ENCODE measurements at regions not wholly inside any gene's neighbourhood (a gene's known extent, or its start where the extent isn't known, plus 50 kb on each side); places are given as distances from the start of the nearest gene placed in this dataset.

GRCh38 chr10:100621360-100622205 lies 85.8 kb downstream of the HIF1AN start:
- H3K27me3 ChIP-seq (ENCODE audit: control insufficient read depth in 2 of 2, insufficient read depth in 1 of 2, low read length in 1 of 2): peaks cover 38 to 87% of the 10 kb centered on the region in 2 donors
- no peaks in the 10 kb centered on the region for H3K36me3 ChIP-seq (ENCODE audit: control insufficient read depth in 2 of 2, insufficient read depth in 2 of 2, low read length in 1 of 2)
- DNase-seq (ENCODE audit: low read depth in 6 of 9, low spot score in 9 of 9): peak in 6 of 9 donors; percentile 6 to 56 (median 16)
- WGBS: 23% methylated on average over 44 of the region's 44 CpGs
- H3K4me1 ChIP-seq (ENCODE audit: control insufficient read depth in 2 of 2, insufficient read depth in 2 of 2, low read length in 2 of 2): no peaks in the 10 kb centered on the region
- no peaks in the 10 kb centered on the region for H3K9me3 ChIP-seq (ENCODE audit: control insufficient read depth in 2 of 2, insufficient read depth in 1 of 2, low read length in 1 of 2)
- no peak overlapping the region for H3K27ac ChIP-seq (ENCODE audit: low read depth in 1 of 2, low read length in 1 of 2)
- H3K4me3 ChIP-seq (ENCODE audit: low read length in 2 of 2): no peak overlapping the region

- no peak overlapping the region for H3K4me3 ChIP-seq (ENCODE audit: low read length in 2 of 2)
- 77% methylated on average over 7 of the region's 7 CpGs for WGBS
- no peaks in the 10 kb centered on the region for H3K4me1 ChIP-seq (ENCODE audit: control insufficient read depth in 2 of 2, insufficient read depth in 2 of 2, low read length in 2 of 2)
- peaks cover 39 to 82% of the 10 kb centered on the region in 2 donors for H3K27me3 ChIP-seq (ENCODE audit: control insufficient read depth in 2 of 2, insufficient read depth in 1 of 2, low read length in 1 of 2)
- no peaks in the 10 kb centered on the region for H3K36me3 ChIP-seq (ENCODE audit: control insufficient read depth in 2 of 2, insufficient read depth in 2 of 2, low read length in 1 of 2)
- H3K9me3 ChIP-seq (ENCODE audit: control insufficient read depth in 2 of 2, insufficient read depth in 1 of 2, low read length in 1 of 2): no peaks in the 10 kb centered on the region
- DNase-seq (ENCODE audit: low read depth in 6 of 9, low spot score in 9 of 9): no peak
- no peak overlapping the region for H3K27ac ChIP-seq (ENCODE audit: low read depth in 1 of 2, low read length in 1 of 2)
Observed at GRCh38 chr10:100622946-100623345, 87.2 kb downstream of the HIF1AN start.

- Histone ChIP-seq H3K4me3 (ENCODE audit: low read length in 2 of 2) (no peak overlapping the region), H3K27me3 (ENCODE audit: control insufficient read depth in 2 of 2, insufficient read depth in 1 of 2, low read length in 1 of 2) (peaks cover 40 to 79% of the 10 kb centered on the region in 2 donors), H3K36me3 (ENCODE audit: control insufficient read depth in 2 of 2, insufficient read depth in 2 of 2, low read length in 1 of 2) (no peaks in the 10 kb centered on the region), H3K27ac (ENCODE audit: low read depth in 1 of 2, low read length in 1 of 2) (no peak overlapping the region), H3K9me3 (ENCODE audit: control insufficient read depth in 2 of 2, insufficient read depth in 1 of 2, low read length in 1 of 2) (no peaks in the 10 kb centered on the region), H3K4me1 (ENCODE audit: control insufficient read depth in 2 of 2, insufficient read depth in 2 of 2, low read length in 2 of 2) (no peaks in the 10 kb centered on the region)
- DNase-seq (ENCODE audit: low read depth in 6 of 9, low spot score in 9 of 9): no peak
- 65% methylated on average over 12 of the region's 12 CpGs for WGBS
Observed at GRCh38 chr10:100623521-100624230, 87.9 kb downstream of the HIF1AN start.

GRCh38 chr10:100624298-100624697 lies 88.6 kb downstream of the HIF1AN start:
- no peaks in the 10 kb centered on the region for H3K9me3 ChIP-seq (ENCODE audit: control insufficient read depth in 2 of 2, insufficient read depth in 1 of 2, low read length in 1 of 2)
- H3K4me1 ChIP-seq (ENCODE audit: control insufficient read depth in 2 of 2, insufficient read depth in 2 of 2, low read length in 2 of 2): no peaks in the 10 kb centered on the region
- DNase-seq (ENCODE audit: low read depth in 6 of 9, low spot score in 9 of 9): no peak
- H3K27ac ChIP-seq (ENCODE audit: low read depth in 1 of 2, low read length in 1 of 2): no peak overlapping the region
- 81% methylated on average over 8 of the region's 8 CpGs for WGBS
- H3K36me3 ChIP-seq (ENCODE audit: control insufficient read depth in 2 of 2, insufficient read depth in 2 of 2, low read length in 1 of 2): no peaks in the 10 kb centered on the region
- no peak overlapping the region for H3K4me3 ChIP-seq (ENCODE audit: low read length in 2 of 2)
- peaks cover 40 to 81% of the 10 kb centered on the region in 2 donors for H3K27me3 ChIP-seq (ENCODE audit: control insufficient read depth in 2 of 2, insufficient read depth in 1 of 2, low read length in 1 of 2)

- no peak for DNase-seq (ENCODE audit: low read depth in 6 of 9, low spot score in 9 of 9)
- Histone ChIP-seq H3K9me3 (ENCODE audit: control insufficient read depth in 2 of 2, insufficient read depth in 1 of 2, low read length in 1 of 2) (no peaks in the 10 kb centered on the region), H3K36me3 (ENCODE audit: control insufficient read depth in 2 of 2, insufficient read depth in 2 of 2, low read length in 1 of 2) (no peaks in the 10 kb centered on the region), H3K4me1 (ENCODE audit: control insufficient read depth in 2 of 2, insufficient read depth in 2 of 2, low read length in 2 of 2) (no peaks in the 10 kb centered on the region), H3K4me3 (ENCODE audit: low read length in 2 of 2) (no peak overlapping the region), H3K27me3 (ENCODE audit: control insufficient read depth in 2 of 2, insufficient read depth in 1 of 2, low read length in 1 of 2) (peaks cover 30 to 72% of the 10 kb centered on the region in 2 donors), H3K27ac (ENCODE audit: low read depth in 1 of 2, low read length in 1 of 2) (no peak overlapping the region)
- WGBS: 30% methylated on average over 8 of the region's 8 CpGs
Observed at GRCh38 chr10:100625816-100626215, 90.1 kb downstream of the HIF1AN start.

- Histone ChIP-seq H3K27me3 (ENCODE audit: control insufficient read depth in 2 of 2, insufficient read depth in 1 of 2, low read length in 1 of 2) (peaks cover 19 to 61% of the 10 kb centered on the region in 2 donors), H3K4me1 (ENCODE audit: control insufficient read depth in 2 of 2, insufficient read depth in 2 of 2, low read length in 2 of 2) (no peaks in the 10 kb centered on the region), H3K27ac (ENCODE audit: low read depth in 1 of 2, low read length in 1 of 2) (no peak overlapping the region), H3K4me3 (ENCODE audit: low read length in 2 of 2) (no peak overlapping the region), H3K36me3 (ENCODE audit: control insufficient read depth in 2 of 2, insufficient read depth in 2 of 2, low read length in 1 of 2) (no peaks in the 10 kb centered on the region), H3K9me3 (ENCODE audit: control insufficient read depth in 2 of 2, insufficient read depth in 1 of 2, low read length in 1 of 2) (no peaks in the 10 kb centered on the region)
- DNase-seq (ENCODE audit: low read depth in 6 of 9, low spot score in 9 of 9): no peak
- 90% methylated on average over 10 of the region's 10 CpGs for WGBS
Observed at GRCh38 chr10:100628061-100628460, 92.3 kb downstream of the HIF1AN start.

GRCh38 chr10:100631192-100631591 lies 95.4 kb downstream of the HIF1AN start:
- Histone ChIP-seq H3K9me3 (ENCODE audit: control insufficient read depth in 2 of 2, insufficient read depth in 1 of 2, low read length in 1 of 2) (no peaks in the 10 kb centered on the region), H3K27ac (ENCODE audit: low read depth in 1 of 2, low read length in 1 of 2) (no peak overlapping the region), H3K36me3 (ENCODE audit: control insufficient read depth in 2 of 2, insufficient read depth in 2 of 2, low read length in 1 of 2) (no peaks in the 10 kb centered on the region), H3K27me3 (ENCODE audit: control insufficient read depth in 2 of 2, insufficient read depth in 1 of 2, low read length in 1 of 2) (peaks cover 4 to 44% of the 10 kb centered on the region in 2 donors), H3K4me1 (ENCODE audit: control insufficient read depth in 2 of 2, insufficient read depth in 2 of 2, low read length in 2 of 2) (no peaks in the 10 kb centered on the region), H3K4me3 (ENCODE audit: low read length in 2 of 2) (no peak overlapping the region)
- 93% methylated on average over 2 of the region's 2 CpGs for WGBS
- no peak for DNase-seq (ENCODE audit: low read depth in 6 of 9, low spot score in 9 of 9)

- no peak for DNase-seq (ENCODE audit: low read depth in 6 of 9, low spot score in 9 of 9)
- no peak overlapping the region for H3K4me3 ChIP-seq (ENCODE audit: low read length in 2 of 2)
- H3K36me3 ChIP-seq (ENCODE audit: control insufficient read depth in 2 of 2, insufficient read depth in 2 of 2, low read length in 1 of 2): no peaks in the 10 kb centered on the region
- no peaks in the 10 kb centered on the region for H3K9me3 ChIP-seq (ENCODE audit: control insufficient read depth in 2 of 2, insufficient read depth in 1 of 2, low read length in 1 of 2)
- H3K4me1 ChIP-seq (ENCODE audit: control insufficient read depth in 2 of 2, insufficient read depth in 2 of 2, low read length in 2 of 2): no peaks in the 10 kb centered on the region
- 80% methylated on average over 1 of the region's 1 CpG for WGBS
- H3K27me3 ChIP-seq (ENCODE audit: control insufficient read depth in 2 of 2, insufficient read depth in 1 of 2, low read length in 1 of 2): peaks cover 5 to 46% of the 10 kb centered on the region in 2 donors
- H3K27ac ChIP-seq (ENCODE audit: low read depth in 1 of 2, low read length in 1 of 2): no peak overlapping the region
Observed at GRCh38 chr10:100632027-100632426, 96.3 kb downstream of the HIF1AN start.

- Histone ChIP-seq H3K27ac (ENCODE audit: low read depth in 1 of 2, low read length in 1 of 2) (no peak overlapping the region), H3K4me3 (ENCODE audit: low read length in 2 of 2) (no peak overlapping the region), H3K27me3 (ENCODE audit: control insufficient read depth in 2 of 2, insufficient read depth in 1 of 2, low read length in 1 of 2) (peaks cover 3 to 51% of the 10 kb centered on the region in 2 donors), H3K9me3 (ENCODE audit: control insufficient read depth in 2 of 2, insufficient read depth in 1 of 2, low read length in 1 of 2) (no peaks in the 10 kb centered on the region), H3K36me3 (ENCODE audit: control insufficient read depth in 2 of 2, insufficient read depth in 2 of 2, low read length in 1 of 2) (no peaks in the 10 kb centered on the region), H3K4me1 (ENCODE audit: control insufficient read depth in 2 of 2, insufficient read depth in 2 of 2, low read length in 2 of 2) (no peaks in the 10 kb centered on the region)
- DNase-seq (ENCODE audit: low read depth in 6 of 9, low spot score in 9 of 9): no peak
- 82% methylated on average over 5 of the region's 5 CpGs for WGBS
Observed at GRCh38 chr10:100634034-100634433, 98.3 kb downstream of the HIF1AN start.

Data from thymus (tissue), 11 donors.